HG03378 (cell line): ENCODE measurements at regions not wholly inside any gene's neighbourhood (a gene's known extent, or its start where the extent isn't known, plus 50 kb on each side); places are given as distances from the start of the nearest gene placed in this dataset.

ENCODE experiments used
- ATAC-seq: cut with Tn5 transposase; IDR thresholded peaks from one replicate; pipeline ENCODE4 v1.9.1; 2021; ENCODE audit warnings: mild to moderate bottlenecking, moderate library complexity; ENCODE audit not compliant: unreplicated experiment

GRCh38 chr13:69579351-69579750, 528.3 kb upstream of the ATXN8OS start:
- no peak for ATAC-seq

- no peak for ATAC-seq
Measured at GRCh38 chr13:69571606-69572323, 535.9 kb upstream of the ATXN8OS start.

GRCh38 chr13:69567514-69567913, 540.1 kb upstream of the ATXN8OS start:
- no peak for ATAC-seq

- no peak for ATAC-seq
Measured at GRCh38 chr13:69566104-69566716, 541.4 kb upstream of the ATXN8OS start.

GRCh38 chr13:69565334-69565733, 542.3 kb upstream of the ATXN8OS start:
- ATAC-seq: peak; percentile 67

- ATAC-seq: no peak
Measured at GRCh38 chr13:69556540-69557196, 551.0 kb upstream of the ATXN8OS start.

GRCh38 chr13:69553976-69554375, 553.6 kb upstream of the ATXN8OS start:
- ATAC-seq: no peak

GRCh38 chr13:69551193-69551592, 556.4 kb upstream of the ATXN8OS start:
- no peak for ATAC-seq

GRCh38 chr13:69547780-69548179, 559.8 kb upstream of the ATXN8OS start:
- ATAC-seq: no peak

- ATAC-seq: no peak
Measured at GRCh38 chr13:69545551-69545950, 562.1 kb upstream of the ATXN8OS start.

GRCh38 chr13:69524459-69525150, 583.0 kb upstream of the ATXN8OS start:
- no peak for ATAC-seq

- no peak for ATAC-seq
Measured at GRCh38 chr13:69496981-69497380, 610.6 kb upstream of the ATXN8OS start.

GRCh38 chr13:69495096-69495495, 612.5 kb upstream of the ATXN8OS start:
- no peak for ATAC-seq

GRCh38 chr13:69487576-69487975, 620.0 kb upstream of the ATXN8OS start:
- ATAC-seq: no peak

GRCh38 chr13:69485991-69486592, 621.5 kb upstream of the ATXN8OS start:
- no peak for ATAC-seq

GRCh38 chr13:69477451-69477850, 630.2 kb upstream of the ATXN8OS start:
- no peak for ATAC-seq

- ATAC-seq: no peak
Measured at GRCh38 chr13:69474011-69474685, 633.5 kb upstream of the ATXN8OS start.

- no peak for ATAC-seq
Measured at GRCh38 chr13:69468624-69469023, 639.0 kb upstream of the ATXN8OS start.

- no peak for ATAC-seq
Measured at GRCh38 chr13:69461397-69461796, 646.2 kb upstream of the ATXN8OS start.

- ATAC-seq: no peak
Measured at GRCh38 chr13:69459346-69459745, 648.3 kb upstream of the ATXN8OS start.

- no peak for ATAC-seq
Measured at GRCh38 chr13:69458013-69458412, 649.6 kb upstream of the ATXN8OS start.
